GM18507 (cell line): ENCODE measurements at regions not wholly inside any gene's neighbourhood (a gene's known extent, or its start where the extent isn't known, plus 50 kb on each side); places are given as distances from the start of the nearest gene placed in this dataset.
"Not testable (repeated sequence)": the region's sequence is repeated elsewhere in the genome, so short reads cannot be mapped to it uniquely, and the experiment has no call there.

Source experiments
- DNase-seq: peaks from one replicate; pipeline ENCODE4 v3.0.0; 2011; ENCODE audit warnings: low read depth; ENCODE audit not compliant: insufficient read length; ENCODE audit errors: extremely low spot score
- FAIRE-seq: peaks from 2 replicates; lab custom pipeline; 2011; peaks lifted over from hg19 to GRCh38; lab: Jason Lieb, UNC

DNA sequence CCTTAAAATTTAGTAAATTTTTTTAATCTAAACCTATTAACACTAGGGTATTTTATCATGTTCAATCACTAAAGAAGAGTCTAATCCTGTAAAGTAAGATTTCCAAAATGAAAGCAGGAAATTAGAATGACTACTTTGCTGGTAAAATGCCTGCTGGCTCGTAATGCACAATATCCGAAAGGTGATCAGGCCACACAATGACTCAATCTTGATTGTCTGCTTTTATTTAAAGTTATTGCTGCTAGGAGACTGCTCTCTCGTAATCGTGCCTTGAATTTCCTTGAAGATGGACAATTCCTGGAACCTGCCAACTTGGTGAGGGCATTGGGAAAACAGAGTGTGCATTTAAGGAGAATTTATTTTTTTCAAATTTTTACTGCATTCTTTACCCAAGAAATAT, 1786.5 kb upstream of the RAG2 start:
- FAIRE-seq: no peak
- no peak for DNase-seq

GRCh38 chr11:38365274-38365673, 1767.2 kb upstream of the RAG2 start:
- FAIRE-seq: no peak

GRCh38 chr11:38356255-38356654, 1758.2 kb upstream of the RAG2 start:
- no peak for FAIRE-seq
- no peak for DNase-seq

More at GRCh38 chr11:38365274-38365673, 1767.2 kb upstream of the RAG2 start:
- no peak for DNase-seq

DNA sequence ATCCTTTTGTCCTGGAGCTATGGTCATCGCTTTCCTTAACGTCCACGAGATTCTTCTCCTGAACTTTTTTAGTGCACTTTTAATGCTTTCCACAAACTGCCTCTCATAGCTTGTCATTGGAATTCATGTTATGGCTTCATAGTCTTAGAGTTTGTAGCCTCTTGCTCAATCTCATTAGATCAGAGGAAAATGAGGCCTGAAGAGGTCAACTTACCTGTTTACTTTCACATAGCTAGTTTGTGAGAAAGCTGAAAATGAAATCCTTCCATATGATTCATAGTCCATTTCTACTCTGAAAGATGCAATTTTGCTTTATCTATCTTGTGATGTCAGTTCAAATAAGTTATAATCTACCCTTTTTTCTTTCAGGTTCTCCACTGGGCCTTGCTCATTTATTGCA, 1747.2 kb upstream of the RAG2 start:
- no peak for DNase-seq

GRCh38 chr11:38341612-38342011, 1743.6 kb upstream of the RAG2 start:
- not testable (repeated sequence) for FAIRE-seq, DNase-seq

More for the DNA sequence above, 1747.2 kb upstream of the RAG2 start:
- no peak for FAIRE-seq

GRCh38 chr11:38339835-38340440, 1741.9 kb upstream of the RAG2 start:
- FAIRE-seq (no peak), DNase-seq (no peak)

DNA sequence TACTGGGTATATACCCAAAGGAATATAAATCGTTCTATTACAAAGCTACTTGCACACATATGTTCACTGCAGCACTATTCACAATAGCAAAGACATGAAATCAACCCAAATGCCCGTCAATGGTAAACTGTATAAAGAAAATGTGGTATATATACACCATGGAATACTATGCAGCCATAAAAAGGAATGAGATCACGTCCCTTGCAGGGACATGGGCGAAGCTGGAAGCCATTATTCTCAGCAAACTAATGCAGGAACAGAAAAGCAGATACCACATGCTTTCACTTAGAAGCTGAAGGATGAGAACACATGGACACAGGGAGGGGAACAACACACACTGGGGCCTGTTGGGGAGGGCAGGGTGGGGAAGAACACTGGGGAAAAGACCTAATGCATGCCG, 1740.0 kb upstream of the RAG2 start:
- not testable (repeated sequence) for DNase-seq, FAIRE-seq

DNA sequence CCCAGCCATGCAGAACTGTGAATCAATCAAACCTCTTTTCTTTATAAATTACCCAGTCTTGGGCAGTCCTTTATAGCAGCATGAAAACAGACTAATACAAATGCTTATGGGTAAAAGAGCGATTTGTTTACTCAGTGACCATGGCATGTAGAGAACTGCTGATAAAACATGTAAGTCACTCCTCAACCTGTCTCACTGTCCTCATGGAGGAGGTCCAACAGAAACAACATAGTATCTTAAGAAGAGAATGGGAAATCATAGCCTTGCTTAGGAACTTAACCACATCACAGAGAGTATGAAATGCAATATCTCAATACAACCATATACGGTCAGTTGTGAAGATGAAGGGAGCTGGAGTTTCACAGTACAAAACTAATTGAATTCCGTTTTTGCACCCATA, 1734.0 kb upstream of the RAG2 start:
- DNase-seq: no peak
- FAIRE-seq: no peak

- no peak for FAIRE-seq
Observed at GRCh38 chr11:38330578-38330977, 1732.5 kb upstream of the RAG2 start.

DNA sequence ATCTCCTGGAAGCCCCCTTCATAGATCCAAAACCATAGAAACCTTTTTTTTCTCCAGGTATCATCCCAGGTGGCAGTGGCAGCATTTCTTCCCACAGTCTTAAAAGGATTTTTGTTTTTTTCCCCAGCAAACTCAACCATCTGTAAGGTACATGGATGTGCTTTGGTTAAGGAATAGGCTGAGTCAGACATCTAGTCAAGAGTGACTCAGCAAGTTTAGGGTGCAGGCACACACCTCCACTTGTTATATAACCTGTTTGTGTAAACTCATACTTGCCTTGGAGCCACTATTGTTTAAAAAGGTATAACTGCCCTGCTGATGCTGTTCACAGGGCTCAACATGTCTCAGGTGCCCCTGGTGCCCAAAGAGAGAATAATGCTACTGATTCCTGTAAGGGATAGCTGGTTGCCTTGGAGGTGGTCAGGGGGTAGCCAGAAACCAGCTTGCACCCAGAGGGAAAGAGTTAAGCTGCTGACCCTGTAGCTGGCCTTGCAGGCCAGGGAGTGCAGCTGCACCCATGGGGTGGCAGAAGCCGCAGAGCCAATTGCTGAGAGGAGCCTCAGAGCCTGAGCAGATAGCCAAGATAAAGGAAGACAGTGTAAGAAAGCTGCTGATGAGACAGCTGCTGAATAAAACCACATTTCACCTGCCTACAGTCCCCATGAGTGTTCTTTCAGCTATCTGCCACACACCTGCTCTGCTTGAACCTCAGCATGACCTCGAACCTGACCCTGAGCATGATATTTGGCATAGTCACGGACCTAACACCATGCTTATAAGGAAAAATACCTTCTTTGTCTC, 1726.1 kb upstream of the RAG2 start:
- no peak for DNase-seq

More at GRCh38 chr11:38330578-38330977, 1732.5 kb upstream of the RAG2 start:
- no peak for DNase-seq

DNA sequence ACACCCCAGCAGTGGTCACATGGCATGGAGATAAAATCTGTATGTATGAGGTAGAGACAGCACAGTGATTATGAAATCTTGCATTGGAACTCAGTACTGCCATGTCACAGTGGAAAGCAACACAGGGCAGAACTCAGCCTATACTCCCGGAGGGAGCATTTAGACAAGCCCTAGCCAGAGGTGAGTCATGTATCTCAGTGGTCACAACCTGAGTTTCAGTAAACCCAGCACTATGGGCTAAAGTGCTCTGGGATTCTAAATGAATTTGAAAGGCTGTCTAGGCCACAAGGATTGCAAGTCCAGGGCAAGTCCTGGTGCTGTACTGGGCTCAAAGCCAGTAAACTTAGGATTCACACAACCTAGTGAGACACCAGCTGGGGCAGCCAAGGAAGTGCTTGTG, 1717.1 kb upstream of the RAG2 start:
- FAIRE-seq (no peak), DNase-seq (no peak)

More for the DNA sequence above, 1726.1 kb upstream of the RAG2 start:
- FAIRE-seq: no peak

DNA sequence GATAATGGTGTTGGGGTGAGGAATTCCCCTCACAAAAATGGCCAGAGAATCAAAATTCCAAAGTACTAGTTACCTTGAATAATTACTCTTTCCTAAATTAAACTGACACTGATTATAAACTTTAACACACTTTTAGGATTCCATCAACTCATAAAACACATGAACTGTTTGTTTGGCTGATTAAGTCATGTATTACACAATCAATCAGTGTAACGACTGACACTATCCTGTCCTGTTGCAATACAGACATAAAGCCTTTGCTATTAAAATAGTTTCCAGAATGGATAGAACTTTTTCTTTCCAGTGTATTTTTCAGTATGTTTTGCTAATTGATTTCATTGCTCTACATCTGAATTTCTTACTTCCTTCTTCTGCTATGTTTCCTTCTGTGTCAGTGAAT, 1709.4 kb upstream of the RAG2 start:
- FAIRE-seq (no peak), DNase-seq (no peak)

GRCh38 chr11:38305682-38306081, 1707.6 kb upstream of the RAG2 start:
- FAIRE-seq (no peak), DNase-seq (no peak)

- FAIRE-seq: no peak
- DNase-seq: no peak
Observed at GRCh38 chr11:38304926-38305325, 1706.9 kb upstream of the RAG2 start.

- FAIRE-seq (no peak), DNase-seq (no peak)
Observed at GRCh38 chr11:38302564-38302963, 1704.5 kb upstream of the RAG2 start.

GRCh38 chr11:38300570-38300969, 1702.5 kb upstream of the RAG2 start:
- DNase-seq: no peak
- no peak for FAIRE-seq

GRCh38 chr11:38296211-38296776, 1698.3 kb upstream of the RAG2 start:
- DNase-seq: no peak
- no peak for FAIRE-seq

DNA sequence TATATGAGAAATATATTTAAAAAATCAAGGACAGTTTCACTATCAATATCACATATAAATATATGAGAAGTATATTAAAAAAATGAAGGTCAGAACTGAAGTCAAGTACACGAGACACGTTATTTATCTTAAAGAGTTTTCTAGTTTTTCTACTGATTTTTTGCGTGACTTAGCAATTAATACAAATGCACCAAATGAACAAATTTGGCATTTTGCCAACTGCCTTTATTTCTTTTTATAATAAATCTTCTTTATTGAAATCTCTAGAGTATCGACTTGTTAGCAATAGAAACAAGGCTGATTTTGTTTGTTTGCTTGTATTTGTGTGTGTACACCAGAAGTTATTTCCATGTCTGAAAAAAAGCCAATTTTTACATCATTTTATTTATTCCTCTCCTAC, 1684.7 kb upstream of the RAG2 start:
- DNase-seq (no peak), FAIRE-seq (no peak)

DNA sequence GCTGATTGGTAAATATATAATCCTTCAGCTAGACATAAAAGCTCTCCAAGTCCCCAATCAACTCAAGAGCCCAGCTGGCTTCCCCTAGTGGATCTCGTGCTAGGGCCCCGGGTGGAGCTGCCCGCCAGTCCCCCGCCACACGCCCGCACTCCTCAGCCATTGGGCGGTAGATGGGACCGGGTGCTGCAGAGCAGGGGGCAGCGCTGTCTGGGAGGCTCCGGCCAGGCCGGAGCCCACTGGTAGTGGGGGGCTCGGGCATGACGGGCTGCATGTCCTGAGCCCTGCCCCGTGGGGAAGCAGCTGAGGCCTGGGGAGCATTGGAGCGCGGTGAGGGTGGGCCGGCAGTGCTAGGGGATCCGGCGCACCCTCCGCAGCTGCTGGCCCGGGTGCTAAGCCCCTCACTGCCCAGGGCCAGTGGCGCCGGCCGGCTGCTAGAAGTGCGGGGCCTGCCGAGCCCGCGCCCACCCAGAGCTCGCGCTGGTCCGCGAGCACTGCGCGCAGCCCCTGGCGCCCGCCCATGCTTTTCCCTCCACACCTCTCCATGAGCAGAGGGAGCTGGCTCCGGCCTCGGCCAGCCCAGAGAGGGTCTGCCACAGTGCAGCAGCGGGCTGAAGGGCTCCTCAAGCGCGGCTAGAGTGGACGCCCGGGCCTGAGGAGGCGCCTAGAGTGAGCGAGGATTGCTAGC, 1680.6 kb upstream of the RAG2 start:
- FAIRE-seq: no peak

DNA sequence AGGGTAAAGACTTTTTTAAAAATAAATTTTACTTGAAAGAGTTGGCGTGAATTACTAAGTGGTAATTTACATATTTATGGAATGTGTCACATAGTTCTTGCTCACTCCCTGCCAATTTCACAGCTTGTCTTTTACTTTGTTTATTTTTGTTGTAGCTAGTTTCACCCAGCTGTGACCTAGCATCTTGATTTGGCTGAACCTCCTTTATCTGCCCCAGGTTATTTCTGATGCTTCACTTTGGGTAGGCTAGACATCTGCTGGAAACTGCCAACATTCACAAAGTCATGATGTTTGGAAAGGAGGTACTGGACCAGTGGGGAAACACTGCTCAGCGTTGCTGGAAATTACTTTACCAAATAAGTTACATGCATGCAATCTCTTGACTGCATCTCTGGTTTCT, 1676.0 kb upstream of the RAG2 start:
- no peak for DNase-seq
- FAIRE-seq: no peak

More for the DNA sequence above, 1680.6 kb upstream of the RAG2 start:
- DNase-seq: no peak
